ENCODE measurements at regions not wholly inside any gene's neighbourhood (a gene's known extent, or its start where the extent isn't known, plus 50 kb on each side); places are given as distances from the start of the nearest gene placed in this dataset.

- no peak for DNase-seq
These were observed 613.9 kb downstream of the TECRL start for GRCh38 chr4:63795301-63795700.

DNA sequence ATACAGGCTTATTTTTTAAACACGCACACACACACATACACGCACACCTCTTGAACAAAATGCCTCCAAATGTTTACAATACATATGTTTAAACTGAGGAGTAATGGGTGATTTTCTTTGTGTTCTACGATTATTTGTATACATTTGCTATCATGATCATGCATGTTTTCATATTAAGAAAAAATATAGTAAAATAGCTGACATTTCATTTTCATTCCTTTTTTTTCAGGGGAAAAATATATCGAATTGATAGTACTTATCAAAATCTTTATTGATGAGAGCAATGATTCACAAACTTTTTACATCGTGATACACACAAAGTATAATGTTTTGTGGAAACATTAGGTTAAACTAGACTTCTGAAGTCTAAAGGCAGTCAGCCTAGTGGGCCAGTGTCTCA lies 618.9 kb downstream of the TECRL start:
- no peak for DNase-seq

GRCh38 chr4:63788271-63788670 lies 621.0 kb downstream of the TECRL start:
- DNase-seq = no peak

DNA sequence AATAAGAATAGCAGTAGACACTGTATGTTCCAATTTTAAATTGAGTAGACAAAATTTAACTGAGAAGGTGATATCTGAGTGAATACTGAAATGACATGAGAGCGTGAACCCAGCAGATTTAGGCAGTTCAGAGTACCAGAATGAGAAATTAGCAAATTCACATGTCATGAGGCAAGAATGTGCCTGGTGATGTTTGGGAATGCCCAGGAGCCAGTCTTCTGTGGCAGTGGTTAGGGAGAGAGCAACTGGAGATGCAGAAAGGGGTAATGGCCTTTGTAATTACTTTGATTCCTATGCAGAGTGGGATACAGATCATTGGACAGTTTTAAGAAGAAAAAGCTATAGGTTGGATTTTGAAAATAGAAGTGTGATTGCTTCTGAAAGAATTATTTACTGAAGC lies 621.9 kb downstream of the TECRL start:
- DNase-seq = no peak

- no peak for DNase-seq
These were observed 623.1 kb downstream of the TECRL start for GRCh38 chr4:63786171-63786570.

GRCh38 chr4:63784822-63785221 lies 624.4 kb downstream of the TECRL start:
- no peak for DNase-seq

- DNase-seq = no peak
These were observed 631.6 kb downstream of the TECRL start for GRCh38 chr4:63777601-63778000.

DNA sequence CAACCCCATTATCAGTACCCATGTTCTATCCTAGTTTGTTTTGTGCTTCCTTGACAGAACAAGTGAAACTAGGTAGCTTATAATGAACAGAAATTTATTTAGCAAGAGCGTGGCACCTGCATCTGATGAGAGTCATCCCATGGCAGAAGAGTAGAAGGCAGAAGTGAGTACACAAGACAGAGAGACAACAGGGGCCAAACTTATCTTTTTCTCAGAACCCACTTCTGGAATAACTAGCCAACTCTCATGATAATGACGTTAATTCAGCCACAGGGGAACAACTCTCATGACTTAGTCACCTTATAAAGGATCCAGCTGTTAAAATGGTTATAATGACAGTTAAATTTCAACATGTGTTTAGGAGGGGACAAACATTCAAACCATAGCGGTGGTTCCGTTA lies 644.9 kb downstream of the TECRL start:
- DNase-seq = no peak

- no peak for DNase-seq
These were observed 651.3 kb downstream of the TECRL start for GRCh38 chr4:63757929-63758328.

- DNase-seq = no peak
These were observed 666.4 kb downstream of the TECRL start for GRCh38 chr4:63742882-63743281.

GRCh38 chr4:63729519-63729918 lies 679.7 kb downstream of the TECRL start:
- DNase-seq = no peak

- no peak for DNase-seq
These were observed 680.6 kb downstream of the TECRL start for GRCh38 chr4:63728480-63729177.

DNA sequence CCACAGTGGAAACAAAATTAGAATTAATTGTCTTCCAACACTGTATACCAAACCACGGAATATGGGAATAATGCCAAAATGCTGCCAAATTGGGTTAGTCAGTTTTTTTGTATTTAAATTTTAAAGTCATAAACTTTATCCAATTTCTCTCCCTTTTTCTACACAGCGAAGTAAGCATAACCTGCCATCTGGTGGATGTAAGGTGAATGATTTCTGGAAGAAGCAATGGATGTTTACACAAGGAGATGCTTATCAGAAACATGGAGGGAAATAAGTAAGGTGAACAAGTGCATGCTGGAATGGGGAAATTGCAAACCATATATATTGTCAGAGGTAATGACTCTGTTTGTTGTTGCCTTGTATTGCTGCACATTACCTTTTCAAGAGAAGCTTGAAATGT lies 691.9 kb downstream of the TECRL start:
- no peak for DNase-seq

- DNase-seq = no peak
These were observed 700.6 kb downstream of the TECRL start for GRCh38 chr4:63708661-63709060.

DNA sequence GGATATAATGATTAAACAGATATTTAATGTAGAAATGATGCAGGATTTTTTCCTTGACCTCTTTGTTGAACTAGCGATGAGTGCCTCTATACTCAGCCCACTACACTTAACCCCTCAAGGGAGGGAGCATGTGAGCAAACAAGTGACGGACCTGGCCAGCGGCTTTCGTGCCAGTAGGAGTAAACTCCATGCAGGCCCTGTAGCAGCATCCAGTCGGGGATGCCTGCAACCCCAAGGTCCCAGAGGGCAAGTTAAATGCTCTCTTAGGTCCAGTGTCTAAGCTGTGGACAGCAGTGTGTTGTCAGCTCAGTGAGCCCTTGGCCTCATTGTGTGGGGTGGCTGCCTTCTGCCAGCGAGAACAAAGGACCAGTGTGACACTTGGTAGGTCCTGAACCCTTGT lies 708.7 kb downstream of the TECRL start:
- DNase-seq = no peak

DNA sequence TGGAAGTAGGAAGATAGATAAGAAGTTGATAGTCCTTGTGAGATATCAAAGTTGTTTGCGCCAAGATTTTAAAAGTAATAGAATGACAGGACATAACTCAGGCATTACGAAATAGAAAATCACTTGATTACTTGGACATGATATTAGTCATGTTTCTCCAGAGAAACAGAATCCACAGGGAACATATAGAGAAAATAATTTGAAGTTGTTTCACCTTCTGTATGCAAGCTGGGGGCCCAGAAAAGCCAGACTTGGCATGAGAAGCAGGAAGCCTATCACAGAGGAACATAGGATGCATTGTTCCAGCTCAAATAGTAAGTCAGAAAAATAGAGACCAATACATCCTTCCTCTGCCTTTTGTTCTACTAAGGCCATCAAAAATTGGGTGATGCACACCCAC lies 715.9 kb downstream of the TECRL start:
- no peak for DNase-seq

- no peak for DNase-seq
These were observed 730.8 kb downstream of the TECRL start for GRCh38 chr4:63678358-63678931.

- no peak for DNase-seq
These were observed 738.5 kb downstream of the TECRL start for GRCh38 chr4:63670735-63671134.

DNA sequence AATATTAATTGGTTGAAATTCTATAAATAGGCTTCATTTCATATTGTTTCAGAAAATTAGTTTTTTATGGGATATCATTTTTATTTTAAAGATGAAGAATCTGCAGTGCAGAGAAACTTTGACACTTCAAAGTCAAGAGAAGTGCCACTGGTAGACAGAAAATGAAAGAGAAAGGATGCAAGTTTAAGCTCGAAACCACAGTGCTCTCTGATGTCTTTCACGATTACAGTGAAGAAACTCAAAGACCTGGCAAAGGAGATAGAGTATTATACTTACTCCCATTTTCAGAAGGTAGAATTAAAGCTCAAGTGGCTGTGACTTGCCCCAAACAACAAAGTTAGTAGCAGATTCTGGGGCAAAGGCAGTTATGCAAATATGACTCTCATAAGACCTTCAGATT lies 745.4 kb downstream of the TECRL start:
- DNase-seq = no peak

GRCh38 chr4:63644396-63644795 lies 764.9 kb downstream of the TECRL start:
- no peak for DNase-seq

DNA sequence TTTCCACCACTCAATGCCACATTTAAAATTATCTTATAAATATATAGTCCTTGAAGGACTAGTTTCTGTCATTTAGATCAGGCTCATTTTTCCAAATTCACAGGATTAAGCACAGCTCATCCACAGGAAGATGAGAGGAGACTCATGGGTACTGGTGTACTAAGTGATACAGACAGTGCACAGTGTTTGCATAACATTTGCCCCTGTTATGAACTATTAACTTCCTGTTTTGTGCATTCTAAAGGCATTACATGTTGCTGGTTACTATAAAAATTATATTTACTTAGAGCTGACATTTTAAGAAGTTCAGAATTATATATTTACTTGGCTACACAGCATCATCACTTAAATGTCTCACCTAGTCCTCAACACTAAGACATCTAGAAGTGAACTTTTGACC lies 772.0 kb downstream of the TECRL start:
- no peak for DNase-seq

DNA sequence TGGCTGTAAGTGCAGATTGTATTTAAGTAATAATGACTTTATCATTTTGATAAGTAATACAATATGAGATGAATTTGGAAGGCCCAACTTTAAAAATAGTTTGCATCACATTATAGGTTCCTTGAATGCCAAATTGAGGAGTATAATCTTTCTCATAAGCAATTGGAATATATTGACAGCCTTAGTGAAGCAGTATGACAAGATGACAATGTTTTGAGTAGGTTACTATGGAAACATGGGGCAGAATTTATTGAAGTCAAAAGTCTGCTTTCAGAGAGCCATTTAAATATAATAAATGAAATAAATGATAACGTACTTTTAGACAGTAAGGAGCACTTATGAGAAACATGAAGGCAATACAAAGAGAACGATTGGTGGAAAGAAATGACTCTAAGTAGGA lies 776.4 kb downstream of the TECRL start:
- no peak for DNase-seq

GRCh38 chr4:63620271-63620670 lies 789.0 kb downstream of the TECRL start:
- no peak for DNase-seq

DNA sequence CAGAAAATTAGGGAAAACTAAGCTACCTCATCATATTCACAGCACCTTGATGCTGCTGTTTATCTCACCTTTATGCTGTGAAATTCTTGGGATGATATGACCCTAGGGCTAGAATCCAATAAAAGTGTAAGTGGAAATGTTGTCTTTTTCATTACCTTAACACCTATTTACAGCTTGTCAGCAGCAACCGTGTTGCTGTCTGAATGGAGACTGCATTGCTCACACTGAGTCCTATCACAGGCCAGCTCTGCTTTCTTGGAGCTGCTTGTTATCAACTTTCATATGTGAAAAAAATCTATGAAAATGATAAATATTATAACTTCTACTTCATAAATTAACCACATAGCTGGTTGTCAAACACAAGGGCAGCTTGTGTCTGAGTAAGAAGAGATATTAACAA lies 789.5 kb downstream of the TECRL start:
- no peak for DNase-seq

Data from activated T-cell treated with anti-CD3 and anti-CD28 coated beads for 4 hours (primary cell).